ENCODE measurements at regions not wholly inside any gene's neighbourhood (a gene's known extent, or its start where the extent isn't known, plus 50 kb on each side); places are given as distances from the start of the nearest gene placed in this dataset.

GRCh38 chr4:41390661-41391060 lies 133.9 kb downstream of the UCHL1 start:
- DNase-seq (ENCODE audit: low spot score) = no peak

- DNase-seq (ENCODE audit: low spot score) = no peak
These were observed 134.5 kb downstream of the UCHL1 start for GRCh38 chr4:41391271-41391670.

GRCh38 chr4:41394481-41394894 lies 137.8 kb downstream of the UCHL1 start:
- DNase-seq (ENCODE audit: low spot score) = peak; percentile 28

DNA sequence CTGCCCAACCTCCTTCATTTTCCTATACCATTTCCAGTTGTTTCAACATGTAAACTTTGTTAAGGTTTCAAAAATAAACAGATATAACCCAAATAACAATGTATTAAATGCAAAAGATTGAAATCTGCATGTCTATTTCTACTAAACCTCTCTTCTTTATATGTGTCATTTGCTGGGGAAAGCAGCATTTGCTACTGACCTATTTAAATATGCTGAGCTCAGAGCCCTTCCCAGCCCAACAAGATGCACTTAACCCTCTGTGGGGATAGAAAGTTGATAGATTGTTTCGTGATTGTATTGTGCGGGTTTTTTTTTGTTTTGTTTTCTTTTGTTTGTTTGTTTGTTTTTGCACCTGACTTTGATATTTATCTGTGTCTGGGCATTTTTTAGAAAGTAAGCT lies 139.5 kb downstream of the UCHL1 start:
- no peak for DNase-seq (ENCODE audit: low spot score)

GRCh38 chr4:41396869-41397268 lies 140.1 kb downstream of the UCHL1 start:
- DNase-seq (ENCODE audit: low spot score) = peak; percentile 64

- no peak for DNase-seq (ENCODE audit: low spot score)
These were observed 138.7 kb upstream of the LIMCH1 start for GRCh38 chr4:41399231-41399630.

DNA sequence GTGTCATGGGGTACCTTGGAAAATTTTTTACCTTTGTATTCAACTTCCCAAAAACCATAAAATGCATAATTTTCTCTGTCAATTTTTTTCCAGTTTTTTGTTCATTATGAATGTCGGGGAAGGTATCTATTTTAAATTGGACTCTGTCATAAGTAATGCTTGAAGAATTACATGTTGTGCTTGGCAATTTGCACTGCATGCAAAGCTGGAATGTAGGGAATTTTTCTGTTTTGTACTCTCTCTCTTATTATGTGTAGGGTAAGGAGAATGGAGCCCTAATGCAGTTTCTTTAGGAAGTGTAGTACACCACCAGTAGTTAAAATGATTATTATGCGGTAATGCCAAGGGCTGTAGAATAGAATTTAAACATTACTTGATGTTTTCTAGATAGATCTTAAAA lies 137.7 kb upstream of the LIMCH1 start:
- no peak for DNase-seq (ENCODE audit: low spot score)

GRCh38 chr4:41405464-41406112 lies 132.4 kb upstream of the LIMCH1 start:
- no peak for DNase-seq (ENCODE audit: low spot score)

DNA sequence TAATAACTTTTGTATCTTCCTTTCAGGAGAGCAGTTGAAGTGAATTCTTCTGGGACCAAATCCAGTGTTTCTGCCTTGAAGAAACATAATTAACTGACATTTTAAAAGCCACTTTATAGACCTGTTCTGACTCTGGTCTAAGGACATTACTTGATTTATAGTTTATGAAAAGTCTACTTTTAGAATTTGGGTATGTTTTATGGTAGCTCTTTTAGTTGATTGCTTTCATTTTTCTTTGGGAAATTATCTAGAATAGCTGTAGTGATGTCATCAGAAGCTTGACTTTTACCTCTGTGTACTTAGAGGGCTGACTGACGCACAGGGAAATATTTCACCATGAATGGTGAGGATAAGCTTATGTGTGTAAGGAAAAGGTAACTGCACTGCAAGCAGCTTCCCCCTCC lies 131.8 kb upstream of the LIMCH1 start:
- DNase-seq (ENCODE audit: low spot score) = no peak

DNA sequence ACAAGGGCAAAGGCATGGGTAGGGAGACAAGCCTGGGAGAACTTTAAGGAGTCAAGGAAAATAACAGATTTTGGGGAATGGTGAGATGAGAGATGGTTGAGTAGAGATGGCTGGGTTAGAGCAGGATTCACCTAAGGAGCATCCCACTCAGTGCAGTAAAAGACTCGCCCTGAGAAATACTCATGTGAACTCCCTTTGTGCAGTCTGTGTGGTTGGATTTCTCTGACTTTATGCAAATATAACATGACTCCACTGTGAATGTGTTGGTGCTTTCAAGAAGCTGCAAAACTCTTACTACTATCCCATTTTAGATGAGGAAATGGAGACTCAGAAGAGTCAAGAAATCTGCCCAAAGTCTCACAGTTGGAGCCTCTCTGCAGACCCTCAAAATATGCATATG lies 129.8 kb upstream of the LIMCH1 start:
- no peak for DNase-seq (ENCODE audit: low spot score)

DNA sequence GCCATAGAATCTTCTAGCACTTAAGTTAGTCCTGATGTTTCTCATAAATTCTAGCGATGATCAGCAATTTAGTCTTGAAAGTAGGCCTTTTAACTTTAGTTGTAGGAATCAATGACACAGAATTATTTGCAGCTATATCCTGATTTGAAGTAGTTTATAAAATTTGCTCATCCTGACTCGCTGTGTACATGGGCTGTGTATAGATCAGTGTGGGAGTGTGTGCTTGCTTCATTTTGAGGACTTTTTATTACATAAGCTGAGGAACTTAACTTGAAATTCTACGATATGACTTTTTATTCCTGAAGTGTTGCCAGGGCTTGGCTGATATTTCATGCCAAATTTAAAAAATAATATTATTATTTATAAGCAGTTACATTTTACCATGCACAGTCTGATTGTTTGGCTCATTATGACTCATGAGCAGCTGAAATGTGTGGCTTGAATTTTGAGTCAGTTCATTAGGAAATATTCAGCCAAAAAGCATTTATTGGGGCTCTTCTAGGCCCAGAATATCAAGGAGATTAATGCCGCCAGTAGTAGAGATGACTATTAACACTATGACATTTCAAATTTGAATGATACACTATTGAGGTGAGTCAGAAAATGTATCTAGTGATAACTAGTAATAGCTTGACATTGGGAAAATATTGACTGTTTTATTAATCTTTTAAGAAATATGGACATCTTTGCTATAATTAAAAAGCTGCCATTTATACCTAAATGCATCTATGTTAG lies 128.9 kb upstream of the LIMCH1 start:
- DNase-seq (ENCODE audit: low spot score) = no peak

GRCh38 chr4:41409594-41409895 lies 128.4 kb upstream of the LIMCH1 start:
- DNase-seq (ENCODE audit: low spot score) = no peak

DNA sequence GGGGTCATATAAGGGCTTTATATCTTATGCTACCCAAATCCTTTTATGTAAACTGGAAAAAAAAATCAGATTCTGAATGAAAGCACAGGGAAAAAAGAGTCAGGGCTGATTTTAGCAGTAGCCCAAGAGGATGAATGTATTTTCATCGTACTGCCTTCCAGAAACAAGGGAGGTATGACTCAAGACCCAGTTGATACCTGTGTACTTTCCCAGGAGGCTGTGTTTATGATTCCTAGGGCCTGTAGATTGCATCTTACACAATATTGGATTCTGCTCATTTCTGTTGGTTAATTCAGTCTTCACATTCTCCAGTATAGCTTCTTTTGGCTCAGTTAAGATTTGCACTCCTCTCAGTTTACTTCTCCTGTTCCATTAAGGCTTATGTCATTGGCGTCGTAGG lies 127.9 kb upstream of the LIMCH1 start:
- DNase-seq (ENCODE audit: low spot score) = peak; percentile 38

- DNase-seq (ENCODE audit: low spot score) = no peak
These were observed 124.1 kb upstream of the LIMCH1 start for GRCh38 chr4:41413670-41414411.

- DNase-seq (ENCODE audit: low spot score) = no peak
These were observed 123.6 kb upstream of the LIMCH1 start for GRCh38 chr4:41414412-41414779.

GRCh38 chr4:41418444-41418843 lies 119.5 kb upstream of the LIMCH1 start:
- DNase-seq (ENCODE audit: low spot score) = peak; percentile 81

- DNase-seq (ENCODE audit: low spot score) = no peak
These were observed 117.4 kb upstream of the LIMCH1 start for GRCh38 chr4:41420541-41420940.

- DNase-seq (ENCODE audit: low spot score) = no peak
These were observed 114.8 kb upstream of the LIMCH1 start for GRCh38 chr4:41423117-41423516.

DNA sequence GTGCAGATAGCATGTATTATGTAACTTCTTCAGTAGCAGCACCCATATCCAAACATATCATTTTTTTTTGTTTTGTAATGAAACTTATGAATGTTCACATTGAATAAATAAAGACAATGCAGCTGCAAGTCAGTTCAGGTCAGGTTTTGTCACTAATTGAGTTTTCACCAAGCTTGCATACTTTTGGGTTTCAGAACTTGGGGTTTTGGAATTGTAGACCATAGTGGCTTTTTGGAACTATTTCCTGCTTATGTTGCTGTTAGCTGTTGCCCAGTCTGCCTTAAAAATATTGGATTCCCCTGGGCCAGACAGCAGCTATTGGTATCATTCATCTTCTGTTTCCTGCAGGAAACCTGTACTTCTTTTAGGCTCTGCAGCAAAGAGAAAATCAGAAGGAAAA lies 113.4 kb upstream of the LIMCH1 start:
- no peak for DNase-seq (ENCODE audit: low spot score)

DNA sequence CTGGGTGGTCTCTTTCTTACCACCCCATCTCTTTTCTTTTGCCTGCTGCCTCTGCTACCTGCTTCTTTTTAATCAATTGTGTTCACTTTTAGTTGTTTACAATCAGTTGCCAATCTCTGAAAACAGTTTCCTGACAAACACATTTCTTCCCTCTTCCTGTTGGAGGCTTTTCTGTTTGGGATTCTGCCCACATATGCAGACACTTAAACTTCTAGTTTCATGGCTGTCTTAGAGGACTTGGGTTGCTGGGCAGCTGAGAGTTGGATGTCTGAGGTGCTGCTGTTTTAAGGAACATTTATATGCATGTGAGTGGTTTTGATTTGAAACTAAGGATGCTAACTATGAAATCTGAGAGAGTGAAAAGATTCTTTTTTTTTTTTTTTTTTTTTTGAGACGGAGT lies 112.3 kb upstream of the LIMCH1 start:
- no peak for DNase-seq (ENCODE audit: low spot score)

DNA sequence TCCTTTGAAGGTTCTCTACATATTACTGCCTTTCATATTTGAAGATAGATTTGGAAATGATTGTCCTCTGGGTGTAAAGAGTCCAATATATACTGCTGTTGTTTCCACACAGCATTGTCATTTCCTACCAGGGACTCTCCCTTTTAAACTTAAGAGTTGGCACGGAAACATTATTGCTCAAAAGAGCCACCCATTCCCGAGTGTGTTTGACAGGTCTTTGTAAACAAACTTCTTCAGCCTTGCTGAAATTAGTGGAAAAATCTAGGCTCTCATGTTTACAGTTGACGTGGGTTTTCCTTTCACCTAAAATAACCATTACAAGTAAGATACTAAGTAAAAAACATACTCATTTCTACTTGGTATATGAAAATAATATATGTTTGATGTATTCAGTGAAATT lies 111.4 kb upstream of the LIMCH1 start:
- no peak for DNase-seq (ENCODE audit: low spot score)

GRCh38 chr4:41427306-41427882 lies 110.6 kb upstream of the LIMCH1 start:
- no peak for DNase-seq (ENCODE audit: low spot score)

DNA sequence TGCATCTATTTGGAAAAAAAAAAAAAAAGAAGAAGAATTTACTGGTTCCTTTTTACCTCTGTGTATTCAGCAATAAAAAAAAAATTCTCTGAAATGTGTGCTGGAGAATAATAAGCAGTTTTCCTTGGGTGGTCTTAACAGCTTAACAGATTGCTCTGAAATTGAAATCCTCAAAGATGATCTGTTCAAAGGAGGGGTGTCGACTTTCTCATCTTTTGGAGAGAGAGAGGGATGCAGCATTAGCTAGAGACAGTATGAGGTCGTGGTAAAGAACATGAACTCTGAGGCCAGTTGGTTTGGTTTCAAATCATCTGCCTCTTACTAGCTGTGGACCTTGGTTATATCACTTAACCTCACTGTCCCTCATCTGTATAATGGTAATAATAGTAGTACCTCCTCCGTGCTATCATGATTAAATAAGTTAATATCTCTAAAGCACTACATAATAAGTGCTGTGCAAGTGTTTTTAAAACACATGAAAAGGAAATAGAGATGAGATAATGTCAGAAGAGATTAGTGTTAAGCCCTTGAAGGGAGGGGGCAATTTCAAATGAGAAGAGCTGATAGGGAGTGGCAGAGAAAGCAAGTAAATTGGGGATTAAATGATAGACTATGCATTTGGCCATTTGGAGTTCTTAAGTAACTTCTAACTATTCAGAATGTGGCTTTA lies 109.9 kb upstream of the LIMCH1 start:
- DNase-seq (ENCODE audit: low spot score) = no peak
